GM12878 (cell line): ENCODE measurements at regions not wholly inside any gene's neighbourhood (a gene's known extent, or its start where the extent isn't known, plus 50 kb on each side); places are given as distances from the start of the nearest gene placed in this dataset.

Experiments
- CTCF ChIP-seq, 3 experiments: IDR thresholded peaks in 2 of 3; conservative IDR thresholded peaks in 1 of 3; 2 replicates each; pipeline ENCODE4 v1.5.1; 2011; ENCODE audit warnings: low read depth in 3 of 3, low read length in 3 of 3, mild to moderate bottlenecking in 3 of 3, control low read depth in 2 of 3, moderate library complexity in 2 of 3, inconsistent platforms in 1 of 3, mixed read lengths in 1 of 3; ENCODE audit not compliant: control insufficient read depth in 2 of 3, insufficient read depth in 1 of 3; ENCODE audit errors: extremely low read depth in 1 of 3
- ESRRA ChIP-seq: IDR thresholded peaks from 2 replicates; pipeline ENCODE4 v1.6.1; 2012; ENCODE audit warnings: mild to moderate bottlenecking, low read length, improper control_type of control experiment
- KDM1A ChIP-seq: fragments of 200-600 bp; sonication (generic); IDR thresholded peaks from 2 replicates; pipeline ENCODE4 v1.6.1; 2016; ENCODE audit warnings: borderline replicate concordance
- NFXL1 ChIP-seq: fragments of 450-650 bp; IDR thresholded peaks from 2 replicates; pipeline ENCODE4 v1.6.1; 2017; ENCODE audit warnings: antibody characterized with exemption, mild to moderate bottlenecking, borderline replicate concordance
- POLR2A ChIP-seq: IDR thresholded peaks from 2 replicates; pipeline ENCODE4 v1.6.1; 2011; ENCODE audit warnings: low read depth, mild to moderate bottlenecking, low read length
- TAF1 ChIP-seq: IDR thresholded peaks from 2 replicates; pipeline ENCODE4 v1.6.1; 2011; ENCODE audit warnings: mild to moderate bottlenecking, low read depth, low read length, borderline replicate concordance
- TF ChIP-seq, protein P1 (sequence below): IDR thresholded peaks from 2 replicates; pipeline ENCODE4 v1.6.1; 2012; ENCODE audit warnings: improper control_type of control experiment, low read depth, low read length; ENCODE audit not compliant: insufficient replicate concordance

- TF ChIP-seq POLR2A (no peak), NFXL1 (no peak), CTCF (IDR thresholded peaks at IDR 0.05 in 2 of 3, conservative IDR thresholded peaks at IDR 0.05 in 1 of 3; ENCODE audit: control insufficient read depth in 2 of 3, extremely low read depth in 1 of 3, insufficient read depth in 1 of 3, low read depth in 3 of 3, low read length in 3 of 3) (no peak), ESRRA (no peak), KDM1A (no peak), TAF1 (no peak)
- TF ChIP-seq, protein P1, sequence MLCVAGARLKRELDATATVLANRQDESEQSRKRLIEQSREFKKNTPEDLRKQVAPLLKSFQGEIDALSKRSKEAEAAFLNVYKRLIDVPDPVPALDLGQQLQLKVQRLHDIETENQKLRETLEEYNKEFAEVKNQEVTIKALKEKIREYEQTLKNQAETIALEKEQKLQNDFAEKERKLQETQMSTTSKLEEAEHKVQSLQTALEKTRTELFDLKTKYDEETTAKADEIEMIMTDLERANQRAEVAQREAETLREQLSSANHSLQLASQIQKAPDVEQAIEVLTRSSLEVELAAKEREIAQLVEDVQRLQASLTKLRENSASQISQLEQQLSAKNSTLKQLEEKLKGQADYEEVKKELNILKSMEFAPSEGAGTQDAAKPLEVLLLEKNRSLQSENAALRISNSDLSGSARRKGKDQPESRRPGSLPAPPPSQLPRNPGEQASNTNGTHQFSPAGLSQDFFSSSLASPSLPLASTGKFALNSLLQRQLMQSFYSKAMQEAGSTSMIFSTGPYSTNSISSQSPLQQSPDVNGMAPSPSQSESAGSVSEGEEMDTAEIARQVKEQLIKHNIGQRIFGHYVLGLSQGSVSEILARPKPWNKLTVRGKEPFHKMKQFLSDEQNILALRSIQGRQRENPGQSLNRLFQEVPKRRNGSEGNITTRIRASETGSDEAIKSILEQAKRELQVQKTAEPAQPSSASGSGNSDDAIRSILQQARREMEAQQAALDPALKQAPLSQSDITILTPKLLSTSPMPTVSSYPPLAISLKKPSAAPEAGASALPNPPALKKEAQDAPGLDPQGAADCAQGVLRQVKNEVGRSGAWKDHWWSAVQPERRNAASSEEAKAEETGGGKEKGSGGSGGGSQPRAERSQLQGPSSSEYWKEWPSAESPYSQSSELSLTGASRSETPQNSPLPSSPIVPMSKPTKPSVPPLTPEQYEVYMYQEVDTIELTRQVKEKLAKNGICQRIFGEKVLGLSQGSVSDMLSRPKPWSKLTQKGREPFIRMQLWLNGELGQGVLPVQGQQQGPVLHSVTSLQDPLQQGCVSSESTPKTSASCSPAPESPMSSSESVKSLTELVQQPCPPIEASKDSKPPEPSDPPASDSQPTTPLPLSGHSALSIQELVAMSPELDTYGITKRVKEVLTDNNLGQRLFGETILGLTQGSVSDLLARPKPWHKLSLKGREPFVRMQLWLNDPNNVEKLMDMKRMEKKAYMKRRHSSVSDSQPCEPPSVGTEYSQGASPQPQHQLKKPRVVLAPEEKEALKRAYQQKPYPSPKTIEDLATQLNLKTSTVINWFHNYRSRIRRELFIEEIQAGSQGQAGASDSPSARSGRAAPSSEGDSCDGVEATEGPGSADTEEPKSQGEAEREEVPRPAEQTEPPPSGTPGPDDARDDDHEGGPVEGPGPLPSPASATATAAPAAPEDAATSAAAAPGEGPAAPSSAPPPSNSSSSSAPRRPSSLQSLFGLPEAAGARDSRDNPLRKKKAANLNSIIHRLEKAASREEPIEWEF, result no peak
Measured at GRCh38 chr18:46275370-46275769, 171.2 kb downstream of the HAUS1 start.
